ENCODE measurements at regions not wholly inside any gene's neighbourhood (a gene's known extent, or its start where the extent isn't known, plus 50 kb on each side); places are given as distances from the start of the nearest gene placed in this dataset.
A peak's percentile ranks its signal among the peaks of the same experiment; 100 is the strongest.
"Not testable (repeated sequence)": the region's sequence is repeated elsewhere in the genome, so short reads cannot be mapped to it uniquely, and the experiment has no call there.

- DNase-seq (ENCODE audit: low spot score); in situ Hi-C loops (cut with HindIII; ENCODE audit: low sequenced_read_pairs): not testable (repeated sequence)
Observed at GRCh38 chr1:149841597-149842238, 57.6 kb upstream of the BOLA1 start.

GRCh38 chr1:149842458-149843064 lies 56.8 kb upstream of the BOLA1 start:
- DNase-seq (ENCODE audit: low spot score); in situ Hi-C loops (cut with HindIII; ENCODE audit: low sequenced_read_pairs): not testable (repeated sequence)

DNA sequence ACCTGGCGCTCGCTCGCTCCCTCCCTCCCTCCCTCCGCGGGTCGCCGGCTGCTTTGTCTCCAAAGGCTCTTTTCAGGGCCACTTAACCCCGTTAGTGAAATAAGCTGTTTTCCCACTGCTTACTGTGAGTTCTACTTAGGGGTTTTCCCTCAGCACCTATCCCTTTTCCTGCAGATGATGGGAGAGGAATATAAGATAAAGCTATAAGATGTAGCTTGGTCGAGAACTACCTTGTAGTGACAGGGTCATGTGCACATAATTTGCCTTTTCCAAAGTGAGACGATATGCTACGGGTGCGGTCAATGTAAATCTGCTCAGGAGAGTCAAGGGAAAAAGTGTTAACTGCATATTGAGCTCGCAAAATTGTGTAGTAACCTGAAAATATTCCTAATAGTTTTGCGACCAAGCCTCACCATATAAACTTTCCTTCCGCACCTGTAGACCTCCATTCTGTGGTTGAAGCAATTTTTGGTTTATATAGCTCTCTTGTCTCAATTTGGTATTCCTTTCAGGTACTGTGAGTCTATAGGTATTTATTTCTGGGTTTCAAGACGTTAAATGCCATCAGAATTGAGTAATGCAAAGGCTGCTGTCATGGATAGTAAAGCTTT lies 55.8 kb upstream of the BOLA1 start:
- DNase-seq (ENCODE audit: low spot score) = peak; percentile 24
- in situ Hi-C loops (cut with HindIII; ENCODE audit: low sequenced_read_pairs) = no loop called here

DNA sequence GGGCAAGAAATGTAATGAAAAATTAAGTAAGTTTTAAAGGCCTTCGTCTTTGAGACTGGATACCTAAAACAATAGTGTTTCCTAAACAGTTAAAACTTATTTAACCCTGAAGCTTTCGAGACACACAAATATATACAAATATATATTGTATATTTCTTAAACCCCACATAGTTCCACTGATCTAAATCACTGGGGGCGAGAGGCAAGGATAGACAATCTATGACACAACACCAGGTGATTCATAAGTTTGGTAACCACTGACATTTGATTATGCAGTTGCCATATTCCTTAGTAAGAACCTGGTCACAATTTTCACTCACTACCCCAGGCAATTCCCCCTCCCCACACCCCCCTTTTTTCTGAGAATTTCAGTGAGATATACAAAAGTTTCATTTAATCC lies 55.3 kb upstream of the BOLA1 start:
- in situ Hi-C loops (cut with HindIII; ENCODE audit: low sequenced_read_pairs) = no loop called here
- peak; percentile 6 for DNase-seq (ENCODE audit: low spot score)

- in situ Hi-C loops (cut with HindIII; ENCODE audit: low sequenced_read_pairs) = no loop called here
- DNase-seq (ENCODE audit: low spot score) = peak; percentile 8
Observed at GRCh38 chr1:149844650-149845255, 54.6 kb upstream of the BOLA1 start.

DNA sequence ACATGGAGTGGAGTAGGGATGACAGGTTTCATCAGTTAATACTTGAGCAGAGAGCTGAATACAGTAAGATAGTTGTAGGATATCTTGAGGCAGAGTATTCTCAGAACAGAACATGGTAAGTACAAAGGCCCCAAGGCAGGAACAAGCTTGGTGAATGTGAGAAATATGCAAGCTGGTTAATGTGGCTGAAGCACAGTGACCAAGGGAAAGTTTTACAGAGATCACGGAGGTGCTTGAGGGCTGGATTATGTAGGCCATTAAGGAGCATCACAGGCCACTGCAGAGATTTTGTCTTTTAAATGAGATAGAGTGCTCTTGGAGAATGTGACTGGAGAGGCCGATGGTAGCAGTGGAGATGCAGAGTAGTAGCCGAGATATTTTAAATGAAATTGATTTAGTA lies 54.0 kb upstream of the BOLA1 start:
- peak; percentile 20 for DNase-seq (ENCODE audit: low spot score)
- in situ Hi-C loops (cut with HindIII; ENCODE audit: low sequenced_read_pairs) = no loop called here

DNA sequence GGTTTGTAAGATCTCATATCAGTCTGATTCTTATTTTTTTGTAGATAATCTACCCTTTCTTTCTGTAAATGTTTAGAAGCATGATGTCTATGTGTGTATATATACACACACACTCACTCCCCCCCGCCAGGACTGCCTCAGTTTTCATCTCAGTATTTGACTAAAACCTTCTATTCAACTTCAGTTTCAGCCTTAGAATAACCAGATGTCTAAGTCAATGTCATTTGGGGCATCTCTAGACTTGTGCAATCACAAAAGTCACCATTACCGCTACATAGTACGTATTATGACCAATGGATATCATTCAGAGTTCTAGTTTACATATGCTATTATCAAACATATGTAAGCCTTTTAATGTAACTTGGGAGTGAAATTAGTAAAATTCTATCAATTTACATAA lies 53.3 kb upstream of the BOLA1 start:
- DNase-seq (ENCODE audit: low spot score) = peak; percentile 0
- in situ Hi-C loops (cut with HindIII; ENCODE audit: low sequenced_read_pairs) = no loop called here

- peak; percentile 0 for DNase-seq (ENCODE audit: low spot score)
- in situ Hi-C loops (cut with HindIII; ENCODE audit: low sequenced_read_pairs) = no loop called here
Observed at GRCh38 chr1:149846593-149847466, 52.5 kb upstream of the BOLA1 start.

DNA sequence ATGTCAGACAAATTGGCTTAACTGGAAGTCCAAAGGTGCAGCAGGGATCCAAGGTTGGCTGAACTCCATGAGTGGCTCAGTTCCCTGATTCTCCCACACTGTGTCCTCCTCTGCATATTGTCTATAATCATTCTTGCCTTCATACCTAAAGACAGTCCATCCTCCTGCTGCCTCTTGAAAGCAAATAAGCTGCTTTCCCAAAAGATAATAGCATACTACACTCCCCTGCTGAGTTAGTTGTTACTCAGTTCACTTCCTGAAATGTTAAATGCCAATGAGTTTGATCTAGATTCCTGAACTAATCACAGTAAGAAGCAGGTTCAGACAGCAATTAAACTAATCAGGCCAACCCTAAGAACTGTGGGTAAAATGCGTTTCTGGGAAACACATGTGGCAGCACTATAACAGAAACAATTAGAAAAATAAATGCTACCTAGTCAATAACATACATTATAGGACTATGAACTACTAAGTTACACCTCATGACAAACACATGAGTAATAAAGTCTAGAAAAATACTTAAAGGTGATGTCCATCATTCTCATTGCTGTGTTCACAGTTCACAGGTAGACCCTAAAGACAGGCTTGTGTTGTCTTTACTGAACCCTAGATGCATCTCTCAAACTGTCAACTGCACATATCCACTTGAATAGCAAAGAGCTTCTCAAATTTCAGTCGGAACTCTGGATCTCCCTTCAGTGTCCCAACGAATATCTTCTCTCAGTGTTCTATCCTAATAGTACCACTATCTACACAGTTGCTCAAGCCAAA lies 50.8 kb upstream of the BOLA1 start:
- DNase-seq (ENCODE audit: low spot score) = peak; percentile 41
- in situ Hi-C loops (cut with HindIII; ENCODE audit: low sequenced_read_pairs) = no loop called here

DNA sequence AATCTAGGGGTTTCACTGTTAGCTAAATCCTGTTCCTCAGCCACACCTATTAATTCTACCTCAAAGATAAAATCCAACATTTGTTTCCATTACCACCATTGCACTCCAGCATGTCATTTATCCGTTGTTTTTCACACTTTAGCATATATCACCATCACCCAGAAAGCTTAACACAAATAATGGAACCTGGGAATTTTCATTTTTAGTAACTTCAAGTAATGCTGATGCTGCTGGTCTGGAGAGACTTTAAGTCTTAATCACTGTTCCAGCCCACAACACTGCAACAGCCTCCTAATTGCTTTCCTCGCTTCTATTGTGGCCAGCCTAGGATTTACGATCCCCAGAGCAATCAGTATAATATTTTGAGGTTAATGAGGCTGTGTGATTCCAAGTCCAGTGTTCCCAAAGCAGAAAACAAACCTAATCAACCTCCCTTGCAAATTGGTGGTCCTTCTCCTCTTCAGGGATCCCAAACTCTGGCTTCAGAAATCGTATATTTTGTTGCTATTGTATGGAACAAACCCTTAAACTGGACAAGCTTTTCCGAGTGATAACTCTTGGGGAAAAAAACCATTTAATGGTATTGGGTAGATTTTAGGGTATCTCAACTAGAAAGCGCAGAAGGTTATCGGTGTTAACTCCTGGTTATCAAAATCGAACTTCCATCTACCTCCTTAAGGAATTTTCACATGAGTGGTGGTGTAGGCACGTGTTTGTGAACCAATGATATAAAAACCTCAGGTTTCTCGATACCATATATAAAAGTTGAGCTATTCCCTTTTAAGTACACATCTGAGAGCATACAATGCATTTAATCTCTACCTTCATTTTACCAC lies 50.0 kb upstream of the BOLA1 start:
- peak; percentile 8 for DNase-seq (ENCODE audit: low spot score)
- in situ Hi-C loops (cut with HindIII; ENCODE audit: low sequenced_read_pairs) = no loop called here

Measured in G401 (cell line).